CD14-positive monocyte (primary cell): ENCODE measurements at regions not wholly inside any gene's neighbourhood (a gene's known extent, or its start where the extent isn't known, plus 50 kb on each side); places are given as distances from the start of the nearest gene placed in this dataset.

Experiments
- DNase-seq, 3 donors: peaks; one replicate each; pipeline ENCODE4 v3.0.0-alpha.2; 2011 to 2022
- H2AFZ ChIP-seq: 2 replicates; pipeline ENCODE4 v1.6.0; 2012; ENCODE audit warnings: mild to moderate bottlenecking, low read depth, low read length, inconsistent platforms; ENCODE audit not compliant: insufficient read depth, poor library complexity, severe bottlenecking
- H3K27ac ChIP-seq, 2 donors: 1 replicate in 1 of 2; 2 replicates in 1 of 2; pipeline ENCODE4 v1.5.1; 2012 to 2013; ENCODE audit warnings: low read length in 2 of 2, control low read depth in 1 of 2, inconsistent platforms in 1 of 2, low read depth in 1 of 2, mild to moderate bottlenecking in 1 of 2
- H3K27me3 ChIP-seq, 2 donors: one replicate each; pipeline versions ENCODE4 v1.6.0 to v1.6.1; 2011 to 2013; ENCODE audit warnings: low read length in 2 of 2; ENCODE audit not compliant: control insufficient read depth in 2 of 2, insufficient read depth in 2 of 2
- H3K36me3 ChIP-seq, 2 donors: replicated peaks in 1 of 2; 1 replicate in 1 of 2; 2 replicates in 1 of 2; pipeline versions ENCODE4 v1.5.1 to v1.6.1; 2012 to 2013; ENCODE audit warnings: low read length in 2 of 2, control low read depth in 1 of 2, inconsistent platforms in 1 of 2, mild to moderate bottlenecking in 1 of 2; ENCODE audit not compliant: insufficient read depth in 2 of 2, control insufficient read depth in 1 of 2
- H3K4me1 ChIP-seq, 2 donors: 1 replicate in 1 of 2; 2 replicates in 1 of 2; pipeline versions ENCODE4 v1.5.1 to v1.6.1; 2012 to 2013; ENCODE audit warnings: low read length in 2 of 2, control low read depth in 1 of 2, inconsistent platforms in 1 of 2, mild to moderate bottlenecking in 1 of 2, moderate library complexity in 1 of 2; ENCODE audit not compliant: insufficient read depth in 2 of 2, control insufficient read depth in 1 of 2
- H3K4me2 ChIP-seq: replicated peaks from 2 replicates; pipeline ENCODE3; 2012; ENCODE audit warnings: low read length, moderate library complexity, mild to moderate bottlenecking; ENCODE audit not compliant: poor library complexity, severe bottlenecking; ENCODE audit errors: extremely low read depth
- H3K4me3 ChIP-seq, 3 experiments: fragments of 200-600 bp in 1 of 3; sonication (generic) in 1 of 3; replicated peaks in 1 of 3; 1 replicate in 2 of 3; 2 replicates in 1 of 3; pipeline ENCODE4 v1.5.1; 2011 to 2013; ENCODE audit warnings: low read length in 3 of 3, mild to moderate bottlenecking in 3 of 3, control low read depth in 2 of 3, low read depth in 2 of 3, inconsistent platforms in 1 of 3, moderate library complexity in 1 of 3
- H3K79me2 ChIP-seq: 2 replicates; pipeline ENCODE4 v1.6.0; 2012; ENCODE audit warnings: mild to moderate bottlenecking, control low read depth, inconsistent platforms, low read length, moderate library complexity; ENCODE audit not compliant: insufficient read depth
- H3K9ac ChIP-seq: 2 replicates; pipeline ENCODE4 v1.6.0; 2017; ENCODE audit warnings: low read length, mild to moderate bottlenecking; ENCODE audit not compliant: insufficient read depth, poor library complexity, severe bottlenecking
- H3K9me3 ChIP-seq, 2 donors: replicated peaks in 1 of 2; 1 replicate in 1 of 2; 2 replicates in 1 of 2; pipeline versions ENCODE4 v1.5.1 to v1.6.1; 2012 to 2013; ENCODE audit warnings: low read length in 2 of 2, control low read depth in 1 of 2; ENCODE audit not compliant: control insufficient read depth in 1 of 2, insufficient read depth in 1 of 2
- H4K20me1 ChIP-seq: 2 replicates; pipeline ENCODE4 v1.6.0; 2012; ENCODE audit warnings: mild to moderate bottlenecking, low read length, control low read depth, moderate library complexity; ENCODE audit not compliant: insufficient read depth
- H3K27ac Mint-ChIP-seq, 7 donors: one replicate each; pipeline ENCODE4 v1.8.0; 2020; ENCODE audit warnings: mild to moderate bottlenecking in 7 of 7, mixed read lengths in 7 of 7, moderate library complexity in 6 of 7, inconsistent platforms in 2 of 7
- H3K27me3 Mint-ChIP-seq, 3 donors: one replicate each; pipeline ENCODE4 v1.8.0; 2021 to 2022; ENCODE audit warnings: low read depth in 3 of 3, mild to moderate bottlenecking in 3 of 3, mixed read lengths in 3 of 3, moderate library complexity in 3 of 3, inconsistent platforms in 1 of 3
- H3K36me3 Mint-ChIP-seq, 2 donors: one replicate each; pipeline ENCODE4 v1.8.0; 2020; ENCODE audit warnings: mixed read lengths in 2 of 2, inconsistent platforms in 1 of 2, mild to moderate bottlenecking in 1 of 2
- H3K4me1 Mint-ChIP-seq: one replicate; pipeline ENCODE4 v1.8.0; 2020; ENCODE audit warnings: mild to moderate bottlenecking, mixed read lengths
- H3K4me3 Mint-ChIP-seq, 2 donors: one replicate each; pipeline ENCODE4 v1.8.0; 2020; ENCODE audit warnings: mild to moderate bottlenecking in 2 of 2, mixed read lengths in 2 of 2, moderate library complexity in 1 of 2
- H3K9me3 Mint-ChIP-seq, 7 donors: one replicate each; pipeline ENCODE4 v1.8.0; 2020 to 2022; ENCODE audit warnings: mixed read lengths in 7 of 7, mild to moderate bottlenecking in 6 of 7, moderate library complexity in 6 of 7, inconsistent platforms in 2 of 7
- WGBS: methylation state at CpG from one replicate; pipeline ENCODE4 v1.1.5; 2013; ENCODE audit warnings: missing lambda C conversion rate; ENCODE audit not compliant: insufficient coverage; 5-methylcytosine and 5-hydroxymethylcytosine counted together
- intact Hi-C, 2 donors: fragments of 100-400 bp; cut with micrococcal nuclease; formaldehyde crosslinking; loops; one replicate each; pipeline versions ENCODE4 v1.15.0 to v1.15.1; 2023
- TF ChIP-seq, protein P1 (sequence below): fragments of 200-600 bp; IDR thresholded peaks from one replicate; pipeline ENCODE4 v1.8.0; 2022; ENCODE audit warnings: antibody characterized with exemption, mild to moderate bottlenecking

GRCh38 chr16:86778978-86779377, 200.6 kb downstream of the FOXL1 start:
- TF ChIP-seq, protein P1, sequence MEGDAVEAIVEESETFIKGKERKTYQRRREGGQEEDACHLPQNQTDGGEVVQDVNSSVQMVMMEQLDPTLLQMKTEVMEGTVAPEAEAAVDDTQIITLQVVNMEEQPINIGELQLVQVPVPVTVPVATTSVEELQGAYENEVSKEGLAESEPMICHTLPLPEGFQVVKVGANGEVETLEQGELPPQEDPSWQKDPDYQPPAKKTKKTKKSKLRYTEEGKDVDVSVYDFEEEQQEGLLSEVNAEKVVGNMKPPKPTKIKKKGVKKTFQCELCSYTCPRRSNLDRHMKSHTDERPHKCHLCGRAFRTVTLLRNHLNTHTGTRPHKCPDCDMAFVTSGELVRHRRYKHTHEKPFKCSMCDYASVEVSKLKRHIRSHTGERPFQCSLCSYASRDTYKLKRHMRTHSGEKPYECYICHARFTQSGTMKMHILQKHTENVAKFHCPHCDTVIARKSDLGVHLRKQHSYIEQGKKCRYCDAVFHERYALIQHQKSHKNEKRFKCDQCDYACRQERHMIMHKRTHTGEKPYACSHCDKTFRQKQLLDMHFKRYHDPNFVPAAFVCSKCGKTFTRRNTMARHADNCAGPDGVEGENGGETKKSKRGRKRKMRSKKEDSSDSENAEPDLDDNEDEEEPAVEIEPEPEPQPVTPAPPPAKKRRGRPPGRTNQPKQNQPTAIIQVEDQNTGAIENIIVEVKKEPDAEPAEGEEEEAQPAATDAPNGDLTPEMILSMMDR: no peak
- H3K4me3 Mint-ChIP-seq: no peak overlapping the region

GRCh38 chr16:86781046-86781445, 202.7 kb downstream of the FOXL1 start:
- 94% methylated on average over 11 of the region's 11 CpGs for WGBS

More at GRCh38 chr16:86778978-86779377, 200.6 kb downstream of the FOXL1 start:
- H3K27ac Mint-ChIP-seq: no peak overlapping the region
- no peaks in the 10 kb centered on the region for H3K36me3 Mint-ChIP-seq
- DNase-seq: no peak
- Histone ChIP-seq H2AFZ (no peak overlapping the region), H4K20me1 (no peaks in the 10 kb centered on the region), H3K4me2 (no peak overlapping the region), H3K27ac (no peak overlapping the region), H3K36me3 (no peaks in the 10 kb centered on the region), H3K9ac (no peak overlapping the region), H3K4me1 (no peaks in the 10 kb centered on the region), H3K79me2 (no peaks in the 10 kb centered on the region), H3K4me3 (no peak overlapping the region), H3K9me3 (no peaks in the 10 kb centered on the region), H3K27me3 (no peaks in the 10 kb centered on the region)
- H3K4me1 Mint-ChIP-seq: no peaks in the 10 kb centered on the region
- intact Hi-C loops: no loop called here
- H3K9me3 Mint-ChIP-seq: no peaks in the 10 kb centered on the region
- 74% methylated on average over 8 of the region's 9 CpGs for WGBS
- peaks cover 11 to 15% (median 13%) of the 10 kb centered on the region in 3 donors for H3K27me3 Mint-ChIP-seq

More at GRCh38 chr16:86781046-86781445, 202.7 kb downstream of the FOXL1 start:
- TF ChIP-seq, protein P1: no peak
- H3K9me3 Mint-ChIP-seq: no peaks in the 10 kb centered on the region
- Histone ChIP-seq H3K4me2 (no peak overlapping the region), H3K4me3 (no peak overlapping the region), H3K27ac (no peak overlapping the region), H3K27me3 (no peaks in the 10 kb centered on the region), H2AFZ (no peak overlapping the region), H3K9ac (no peak overlapping the region), H3K4me1 (no peaks in the 10 kb centered on the region), H4K20me1 (no peaks in the 10 kb centered on the region), H3K36me3 (no peaks in the 10 kb centered on the region), H3K9me3 (no peaks in the 10 kb centered on the region), H3K79me2 (no peaks in the 10 kb centered on the region)
- no peak overlapping the region for H3K4me3 Mint-ChIP-seq
- H3K27me3 Mint-ChIP-seq: peaks cover 1 to 11% (median 9%) of the 10 kb centered on the region in 3 donors
- DNase-seq: no peak
- intact Hi-C loops: loop anchor here in 1 of 2 donors (2.0 kb wide), 1 partner anchor 20 kb away; no protein-coding TSS in a partner anchor
- no peaks in the 10 kb centered on the region for H3K36me3 Mint-ChIP-seq
- H3K27ac Mint-ChIP-seq: no peak overlapping the region
- no peaks in the 10 kb centered on the region for H3K4me1 Mint-ChIP-seq
